Aorta (tissue), 5 donors: ENCODE measurements at regions not wholly inside any gene's neighbourhood (a gene's known extent, or its start where the extent isn't known, plus 50 kb on each side); places are given as distances from the start of the nearest gene placed in this dataset.
A peak's percentile ranks its signal among the peaks of the same experiment; 100 is the strongest.

Experiments
- ATAC-seq: fragments of 200-7000 bp; cut with Tn5 transposase; one replicate; pipeline ENCODE4 v1.9.1; 2022; ENCODE audit warnings: moderate library complexity; ENCODE audit not compliant: low FRiP score
- DNase-seq, 2 donors: peaks; one replicate each; pipeline ENCODE4 v3.0.0-alpha.2; 2020
- H3K27ac ChIP-seq, 2 donors: one replicate each; pipeline ENCODE4 v1.5.1; 2013; ENCODE audit warnings: low read length in 2 of 2, mild to moderate bottlenecking in 2 of 2, moderate library complexity in 2 of 2, control low read depth in 1 of 2, inconsistent platforms in 1 of 2, low read depth in 1 of 2
- H3K27me3 ChIP-seq, 2 donors: one replicate each; pipeline ENCODE4 v1.6.1; 2013; ENCODE audit warnings: control low read depth in 1 of 2, low read length in 1 of 2, mild to moderate bottlenecking in 1 of 2, moderate library complexity in 1 of 2; ENCODE audit not compliant: insufficient read depth in 2 of 2, control insufficient read depth in 1 of 2
- H3K36me3 ChIP-seq, 2 donors: one replicate each; pipeline ENCODE4 v1.6.1; 2013; ENCODE audit warnings: control low read depth in 1 of 2, low read length in 1 of 2, mild to moderate bottlenecking in 1 of 2; ENCODE audit not compliant: insufficient read depth in 2 of 2, control insufficient read depth in 1 of 2
- H3K4me1 ChIP-seq, 2 donors: one replicate each; pipeline ENCODE4 v1.6.1; 2013; ENCODE audit warnings: low read length in 2 of 2, control low read depth in 1 of 2, mild to moderate bottlenecking in 1 of 2, moderate library complexity in 1 of 2; ENCODE audit not compliant: insufficient read depth in 2 of 2, control insufficient read depth in 1 of 2
- H3K4me3 ChIP-seq, 2 donors: one replicate each; pipeline ENCODE4 v1.5.1; 2013; ENCODE audit warnings: low read length in 2 of 2, control low read depth in 1 of 2, mild to moderate bottlenecking in 1 of 2
- H3K9me3 ChIP-seq: one replicate; pipeline ENCODE4 v1.6.1; 2013; ENCODE audit warnings: mild to moderate bottlenecking, low read length; ENCODE audit not compliant: control insufficient read depth
- WGBS, 2 donors: extraction: QIAGEN DNeasy Blood & Tissue Kit; methylation state at CpG; one replicate each; pipeline ENCODE4 v1.1.7; 2013; 5-methylcytosine and 5-hydroxymethylcytosine counted together
- intact Hi-C, 2 donors: fragments of 100-400 bp; cut with DNase I; formaldehyde crosslinking; loops; one replicate each; pipeline versions ENCODE4 v1.14.2 to v1.15.0; 2022
- donor health status: healthy with polysubstance abuse.
- donor health status: Bipolar disorder and iron deficiency.
- donor health status: DM: no; HTN: no; CAD: no.
- donor health status: DM: no; HTN: no; CAD: no.
- donor health status: DM: yes; HTN: yes; CAD: no.

GRCh38 chr12:93121729-93122488 lies 192.8 kb upstream of the EEA1 start:
- Histone ChIP-seq H3K4me3 (no peak overlapping the region), H3K27ac (no peak overlapping the region), H3K27me3 (no peaks in the 10 kb centered on the region), H3K4me1 (peaks cover 4 to 18% of the 10 kb centered on the region in 2 donors), H3K36me3 (no peaks in the 10 kb centered on the region), H3K9me3 (no peaks in the 10 kb centered on the region)
- 68 to 78% methylated on average over 4 of the region's 4 CpGs for WGBS, 2 donors
- DNase-seq (no peak), ATAC-seq (no peak)
- intact Hi-C loops, result no loop called here

- H3K27ac ChIP-seq, result no peak overlapping the region
- WGBS, 2 donors, result 69 to 70% methylated on average over 5 of the region's 5 CpGs
Observed at GRCh38 chr12:93122569-93123091, 193.5 kb upstream of the EEA1 start.

GRCh38 chr12:93125126-93125525 lies 196.0 kb upstream of the EEA1 start:
- Histone ChIP-seq H3K9me3 (no peaks in the 10 kb centered on the region), H3K4me3 (no peak overlapping the region), H3K27me3 (no peaks in the 10 kb centered on the region), H3K4me1 (peaks cover 4 to 18% of the 10 kb centered on the region in 2 donors), H3K27ac (no peak overlapping the region), H3K36me3 (no peaks in the 10 kb centered on the region)
- DNase-seq (no peak), ATAC-seq (no peak)
- intact Hi-C loops, result loop anchor here in 1 of 2 donors (5.0 kb wide), 2 partner anchors 57 to 177 kb away; no protein-coding TSS in a partner anchor
- WGBS, 2 donors, result 4 to 8% methylated on average over 1 of the region's 1 CpG

More at GRCh38 chr12:93122569-93123091, 193.5 kb upstream of the EEA1 start:
- no peaks in the 10 kb centered on the region for H3K9me3 ChIP-seq
- peaks cover 4 to 18% of the 10 kb centered on the region in 2 donors for H3K4me1 ChIP-seq
- no peaks in the 10 kb centered on the region for H3K36me3 ChIP-seq
- intact Hi-C loops, result no loop called here
- ATAC-seq (no peak), DNase-seq (no peak)
- H3K4me3 ChIP-seq, result no peak overlapping the region
- no peaks in the 10 kb centered on the region for H3K27me3 ChIP-seq

DNA sequence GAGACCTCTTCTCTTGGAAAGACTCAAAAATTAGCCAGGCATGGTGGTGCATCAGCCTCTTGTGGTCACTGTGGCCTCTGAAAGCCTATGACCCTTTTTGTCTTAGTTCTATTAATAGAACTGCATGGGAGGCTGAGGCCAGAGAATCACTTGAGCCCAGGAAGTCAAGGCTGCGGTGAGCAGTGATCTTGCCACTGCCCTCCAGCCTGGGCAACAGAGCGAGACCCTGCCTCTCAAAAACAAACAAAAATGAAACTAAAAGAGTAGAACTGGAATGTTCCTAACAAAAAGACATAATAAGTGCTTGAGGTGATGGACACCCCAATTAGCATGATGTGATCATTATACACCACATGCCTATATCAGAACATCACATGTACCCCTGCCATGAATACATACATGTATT lies 197.0 kb upstream of the EEA1 start:
- Histone ChIP-seq H3K27ac (peak overlapping the region; percentile 64 to 97), H3K36me3 (no peaks in the 10 kb centered on the region), H3K9me3 (no peaks in the 10 kb centered on the region), H3K4me1 (peaks cover 4 to 18% of the 10 kb centered on the region in 2 donors), H3K27me3 (no peaks in the 10 kb centered on the region), H3K4me3 (no peak overlapping the region)
- intact Hi-C loops, result loop anchor here in 1 of 2 donors (5.0 kb wide), 2 partner anchors 56 to 176 kb away; no protein-coding TSS in a partner anchor
- WGBS, 2 donors, result 91 to 95% methylated on average over 2 of the region's 2 CpGs
- DNase-seq, result no peak
- no peak for ATAC-seq

DNA sequence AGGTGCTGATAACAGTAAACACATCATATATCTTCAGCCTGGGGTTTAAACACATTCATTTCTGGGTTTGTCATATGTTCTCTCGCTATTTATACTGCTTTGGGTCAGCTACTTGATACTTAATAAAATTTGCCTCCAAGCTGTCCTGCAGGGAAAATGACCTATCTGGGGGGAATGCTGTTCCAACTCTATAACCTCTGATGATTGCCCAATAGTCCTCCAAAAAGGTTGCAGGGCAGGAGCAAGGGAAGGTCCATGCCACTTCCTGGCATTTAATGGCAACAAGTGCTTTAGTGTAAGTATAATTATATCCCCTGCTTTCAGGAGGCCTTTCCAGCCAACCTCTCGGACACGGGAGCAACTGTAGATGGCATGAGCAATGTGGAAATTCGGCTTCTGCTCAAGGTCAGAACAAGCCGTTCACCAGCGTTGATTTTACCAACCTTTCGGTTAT lies 198.0 kb upstream of the EEA1 start:
- Histone ChIP-seq H3K4me3 (no peak overlapping the region), H3K27ac (peak overlapping the region; percentile 87 to 97), H3K4me1 (peaks cover 4 to 18% of the 10 kb centered on the region in 2 donors), H3K9me3 (no peaks in the 10 kb centered on the region), H3K27me3 (no peaks in the 10 kb centered on the region), H3K36me3 (no peaks in the 10 kb centered on the region)
- ATAC-seq, result peak; percentile 75
- WGBS, 2 donors, result 6 to 10% methylated on average over 7 of the region's 7 CpGs
- no peak for DNase-seq
- intact Hi-C loops, result loop anchor here in 1 of 2 donors (5.0 kb wide), 2 partner anchors 55 to 175 kb away; no protein-coding TSS in a partner anchor

GRCh38 chr12:93127582-93128331 lies 198.7 kb upstream of the EEA1 start:
- 24 to 28% methylated on average over 16 of the region's 16 CpGs for WGBS, 2 donors
- no peaks in the 10 kb centered on the region for H3K27me3 ChIP-seq
- no peak overlapping the region for H3K4me3 ChIP-seq
- no peaks in the 10 kb centered on the region for H3K36me3 ChIP-seq
- H3K9me3 ChIP-seq, result no peaks in the 10 kb centered on the region
- ATAC-seq, result peak; percentile 84
- H3K4me1 ChIP-seq, result peaks cover 4 to 18% of the 10 kb centered on the region in 2 donors
- peak; percentile 63 to 78 for DNase-seq
- peak overlapping the region in 1 of 2 donors; percentile 69 for H3K27ac ChIP-seq
- intact Hi-C loops, result loop anchor here in 1 of 2 donors (5.0 kb wide), 2 partner anchors 55 to 175 kb away; no protein-coding TSS in a partner anchor

DNA sequence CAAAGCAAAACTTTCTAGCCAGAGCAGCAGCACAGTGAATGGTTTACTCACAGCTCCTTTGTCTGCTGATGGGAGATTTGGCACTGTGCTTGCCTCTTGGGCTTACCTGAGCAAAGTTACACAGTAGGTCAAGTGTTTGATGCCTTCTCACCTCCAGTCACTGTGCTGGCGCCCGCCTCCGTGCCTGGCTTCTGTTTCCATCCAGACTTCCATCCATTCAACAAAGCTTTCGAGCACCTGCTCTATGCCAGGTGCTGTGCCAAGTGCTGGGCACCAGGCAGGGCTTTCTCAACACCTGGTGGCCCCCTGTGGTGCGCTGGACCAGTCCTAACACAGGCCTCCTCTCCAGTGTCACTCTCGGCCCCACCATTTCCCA lies 199.2 kb upstream of the EEA1 start:
- Histone ChIP-seq H3K4me1 (peaks cover 4 to 18% of the 10 kb centered on the region in 2 donors), H3K9me3 (no peaks in the 10 kb centered on the region), H3K36me3 (no peaks in the 10 kb centered on the region), H3K27ac (peak overlapping the region in 1 of 2 donors; percentile 69), H3K27me3 (no peaks in the 10 kb centered on the region), H3K4me3 (no peak overlapping the region)
- 91 to 93% methylated on average over 6 of the region's 6 CpGs for WGBS, 2 donors
- intact Hi-C loops, result loop anchor here in 1 of 2 donors (5.0 kb wide), 2 partner anchors 54 to 174 kb away; no protein-coding TSS in a partner anchor
- DNase-seq (no peak), ATAC-seq (peak; percentile 2)

DNA sequence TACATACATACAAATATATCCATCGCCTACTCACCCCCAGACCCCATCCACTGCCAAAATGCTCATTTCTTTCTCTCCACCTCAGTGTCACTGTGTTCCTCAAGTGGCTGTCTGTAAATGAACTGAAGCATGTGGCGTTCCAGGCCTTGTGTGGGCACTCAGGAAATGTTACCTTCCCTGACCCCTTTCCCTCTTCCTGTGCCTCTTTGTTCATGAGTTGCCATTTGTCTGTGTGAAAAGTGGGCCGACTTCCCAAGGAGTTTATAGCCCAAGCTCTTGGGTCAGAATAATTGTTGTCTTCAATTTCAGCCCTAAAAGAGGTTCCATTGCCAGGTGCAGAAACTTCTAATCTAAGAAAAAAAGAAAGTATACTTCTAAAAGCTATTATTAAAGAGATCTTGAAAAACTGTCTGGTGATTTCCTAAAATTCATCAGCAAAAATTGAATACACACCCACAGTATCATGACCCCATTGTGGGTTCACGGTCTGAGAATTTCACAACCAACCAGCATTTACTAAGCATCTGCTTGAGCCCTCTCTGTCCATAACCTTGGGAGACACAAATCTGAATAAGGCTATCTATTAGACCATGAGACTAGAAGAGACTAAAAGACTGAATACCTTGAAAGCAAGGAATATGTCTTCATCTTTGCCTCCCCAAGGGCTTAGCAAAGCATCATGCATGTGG lies 201.4 kb upstream of the EEA1 start:
- no peak overlapping the region for H3K4me3 ChIP-seq
- WGBS, 2 donors, result 83 to 89% methylated on average over 4 of the region's 4 CpGs
- H3K9me3 ChIP-seq, result no peaks in the 10 kb centered on the region
- peaks cover 4 to 13% of the 10 kb centered on the region in 2 donors for H3K4me1 ChIP-seq
- intact Hi-C loops, result no loop called here
- ATAC-seq, result no peak
- DNase-seq, result no peak
- no peak overlapping the region for H3K27ac ChIP-seq
- H3K27me3 ChIP-seq, result no peaks in the 10 kb centered on the region
- no peaks in the 10 kb centered on the region for H3K36me3 ChIP-seq
